ENCODE measurements at regions not wholly inside any gene's neighbourhood (a gene's known extent, or its start where the extent isn't known, plus 50 kb on each side); places are given as distances from the start of the nearest gene placed in this dataset.

DNA sequence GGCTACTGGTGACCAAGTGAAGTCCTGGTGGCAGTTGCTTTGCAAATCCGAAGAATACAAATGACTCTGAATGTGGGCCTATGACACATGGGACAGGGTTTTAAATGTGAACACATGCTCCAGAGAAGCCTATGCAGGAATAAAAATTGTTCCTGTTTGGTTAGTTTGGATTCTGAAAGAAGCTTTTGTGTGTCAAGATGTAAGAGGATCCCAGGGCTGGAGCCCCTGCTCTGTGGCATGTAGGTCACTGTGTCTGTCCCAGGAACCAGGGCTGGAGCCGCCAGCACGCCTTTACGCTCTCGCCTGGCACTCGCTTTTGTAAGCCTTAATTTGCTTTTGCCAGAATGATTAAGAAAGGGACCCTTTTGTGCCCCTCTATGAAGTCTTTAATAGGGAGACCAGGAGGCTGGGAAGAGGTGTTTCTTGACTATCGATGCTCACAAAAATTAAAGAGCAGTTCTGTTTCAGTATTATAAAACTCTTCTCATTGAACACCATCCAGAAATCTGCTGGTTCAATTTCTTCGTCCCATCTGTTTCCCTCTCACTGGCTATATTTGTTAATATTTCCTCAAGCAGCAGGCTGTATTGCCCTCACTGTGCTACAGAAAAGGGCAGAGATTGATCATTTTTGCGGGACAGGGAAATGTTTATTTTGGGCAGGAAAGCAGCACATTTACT is 532.7 kb upstream of the POU3F3 start:
- H3K36me3 ChIP-seq (ENCODE audit: insufficient read depth, low read length): no peaks in the 10 kb centered on the region
- no peak for TF ChIP-seq EZH2 (IDR thresholded peaks at IDR 0.05; ENCODE audit: borderline replicate concordance, insufficient read depth, low read length, poor library complexity, severe bottlenecking)
- no peak for TF ChIP-seq RAD21 (conservative IDR thresholded peaks at IDR 0.05)
- no peak for TF ChIP-seq EP300 (conservative IDR thresholded peaks at IDR 0.05; ENCODE audit: poor library complexity, severe bottlenecking)
- TF ChIP-seq TAF1 (IDR thresholded peaks at IDR 0.05; ENCODE audit: low read depth): no peak
- TF ChIP-seq POLR2AphosphoS5 (IDR thresholded peaks at IDR 0.05): no peak
- no peak for TF ChIP-seq SMC3 (conservative IDR thresholded peaks at IDR 0.05; ENCODE audit: poor library complexity)
- TF ChIP-seq MXI1 (conservative IDR thresholded peaks at IDR 0.05; ENCODE audit: poor library complexity, severe bottlenecking): no peak
- TF ChIP-seq CTCF (IDR thresholded peaks at IDR 0.05; ENCODE audit: poor library complexity, severe bottlenecking): no peak
- TF ChIP-seq, protein P1, sequence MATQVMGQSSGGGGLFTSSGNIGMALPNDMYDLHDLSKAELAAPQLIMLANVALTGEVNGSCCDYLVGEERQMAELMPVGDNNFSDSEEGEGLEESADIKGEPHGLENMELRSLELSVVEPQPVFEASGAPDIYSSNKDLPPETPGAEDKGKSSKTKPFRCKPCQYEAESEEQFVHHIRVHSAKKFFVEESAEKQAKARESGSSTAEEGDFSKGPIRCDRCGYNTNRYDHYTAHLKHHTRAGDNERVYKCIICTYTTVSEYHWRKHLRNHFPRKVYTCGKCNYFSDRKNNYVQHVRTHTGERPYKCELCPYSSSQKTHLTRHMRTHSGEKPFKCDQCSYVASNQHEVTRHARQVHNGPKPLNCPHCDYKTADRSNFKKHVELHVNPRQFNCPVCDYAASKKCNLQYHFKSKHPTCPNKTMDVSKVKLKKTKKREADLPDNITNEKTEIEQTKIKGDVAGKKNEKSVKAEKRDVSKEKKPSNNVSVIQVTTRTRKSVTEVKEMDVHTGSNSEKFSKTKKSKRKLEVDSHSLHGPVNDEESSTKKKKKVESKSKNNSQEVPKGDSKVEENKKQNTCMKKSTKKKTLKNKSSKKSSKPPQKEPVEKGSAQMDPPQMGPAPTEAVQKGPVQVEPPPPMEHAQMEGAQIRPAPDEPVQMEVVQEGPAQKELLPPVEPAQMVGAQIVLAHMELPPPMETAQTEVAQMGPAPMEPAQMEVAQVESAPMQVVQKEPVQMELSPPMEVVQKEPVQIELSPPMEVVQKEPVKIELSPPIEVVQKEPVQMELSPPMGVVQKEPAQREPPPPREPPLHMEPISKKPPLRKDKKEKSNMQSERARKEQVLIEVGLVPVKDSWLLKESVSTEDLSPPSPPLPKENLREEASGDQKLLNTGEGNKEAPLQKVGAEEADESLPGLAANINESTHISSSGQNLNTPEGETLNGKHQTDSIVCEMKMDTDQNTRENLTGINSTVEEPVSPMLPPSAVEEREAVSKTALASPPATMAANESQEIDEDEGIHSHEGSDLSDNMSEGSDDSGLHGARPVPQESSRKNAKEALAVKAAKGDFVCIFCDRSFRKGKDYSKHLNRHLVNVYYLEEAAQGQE (IDR thresholded peaks at IDR 0.05; ENCODE audit: borderline replicate concordance): no peak
- no peak overlapping the region for H3K9ac ChIP-seq (ENCODE audit: low read length)
- no peak overlapping the region for H2AFZ ChIP-seq (ENCODE audit: low read depth, low read length)
- H3K4me2 ChIP-seq (ENCODE audit: low read length): no peak overlapping the region
- H4K20me1 ChIP-seq (ENCODE audit: insufficient read depth): no peaks in the 10 kb centered on the region
- no peaks in the 10 kb centered on the region for H3K27me3 ChIP-seq (ENCODE audit: insufficient read depth, low read depth, low read length)
- H3K27ac ChIP-seq (ENCODE audit: low read length): peak overlapping the region; percentile 33
- peak overlapping the region; percentile 11 for H3K4me3 ChIP-seq (ENCODE audit: low read length)
- no peaks in the 10 kb centered on the region for H3F3A ChIP-seq (ENCODE audit: insufficient read depth, low read length, poor library complexity, severe bottlenecking)
- H3K79me2 ChIP-seq (replicated peaks; ENCODE audit: insufficient read depth, low read length): no peaks in the 10 kb centered on the region
- no peaks in the 10 kb centered on the region for H3K9me3 ChIP-seq (ENCODE audit: low read length)
- no peaks in the 10 kb centered on the region for H3K9me2 ChIP-seq (ENCODE audit: insufficient read depth, low read length)

GRCh38 chr2:104321796-104322349 is 532.0 kb upstream of the POU3F3 start:
- H3K4me2 ChIP-seq (ENCODE audit: low read length): no peak overlapping the region

More at GRCh38 chr2:104321796-104322349, 532.0 kb upstream of the POU3F3 start:
- H3K9me3 ChIP-seq (ENCODE audit: low read length): no peaks in the 10 kb centered on the region
- no peaks in the 10 kb centered on the region for H3K79me2 ChIP-seq (replicated peaks; ENCODE audit: insufficient read depth, low read length)
- no peaks in the 10 kb centered on the region for H3K9me2 ChIP-seq (ENCODE audit: insufficient read depth, low read length)
- H3F3A ChIP-seq (ENCODE audit: insufficient read depth, low read length, poor library complexity, severe bottlenecking): no peaks in the 10 kb centered on the region
- H3K27me3 ChIP-seq (ENCODE audit: insufficient read depth, low read depth, low read length): no peaks in the 10 kb centered on the region
- no peaks in the 10 kb centered on the region for H3K36me3 ChIP-seq (ENCODE audit: insufficient read depth, low read length)
- H4K20me1 ChIP-seq (ENCODE audit: insufficient read depth): no peaks in the 10 kb centered on the region
- H3K9ac ChIP-seq (ENCODE audit: low read length): no peak overlapping the region
- H2AFZ ChIP-seq (ENCODE audit: low read depth, low read length): no peak overlapping the region
- peak; percentile 89 for TF ChIP-seq EP300 (conservative IDR thresholded peaks at IDR 0.05; ENCODE audit: poor library complexity, severe bottlenecking)
- no peak for TF ChIP-seq SMC3 (conservative IDR thresholded peaks at IDR 0.05; ENCODE audit: poor library complexity)
- peak; percentile 37 for TF ChIP-seq MXI1 (conservative IDR thresholded peaks at IDR 0.05; ENCODE audit: poor library complexity, severe bottlenecking)
- peak; percentile 35 for TF ChIP-seq POLR2AphosphoS5 (IDR thresholded peaks at IDR 0.05)
- TF ChIP-seq RAD21 (conservative IDR thresholded peaks at IDR 0.05): no peak
- H3K27ac ChIP-seq (ENCODE audit: low read length): peak overlapping the region; percentile 33
- peak overlapping the region; percentile 11 for H3K4me3 ChIP-seq (ENCODE audit: low read length)
